ENCODE measurements at regions not wholly inside any gene's neighbourhood (a gene's known extent, or its start where the extent isn't known, plus 50 kb on each side); places are given as distances from the start of the nearest gene placed in this dataset.

DNA sequence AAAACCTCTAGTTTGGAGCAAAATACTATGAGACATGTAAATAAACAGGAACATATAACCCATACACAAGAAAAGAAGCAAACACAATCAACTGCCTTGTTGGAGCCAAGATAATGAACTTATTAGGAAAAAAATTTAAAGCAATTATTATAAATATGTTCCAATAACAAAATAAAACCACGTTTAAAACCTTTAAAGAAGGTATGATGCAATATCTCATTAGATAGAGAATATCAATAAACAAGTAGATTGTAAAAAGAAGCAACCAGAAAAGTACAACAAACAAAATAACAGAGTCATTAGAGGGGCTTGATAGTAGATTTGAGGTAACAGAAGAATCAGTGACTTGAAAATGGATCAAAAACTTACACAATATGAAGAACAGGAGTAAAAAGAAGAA lies 327.0 kb upstream of the PCDH9 start:
- TF ChIP-seq CTCF (IDR thresholded peaks at IDR 0.05) (no peak), USF1 (IDR thresholded peaks at IDR 0.05; ENCODE audit: borderline replicate concordance, low read depth) (no peak)

Data from SK-N-SH (cell line).